Tibial nerve (tissue), 3 donors: ENCODE measurements at regions not wholly inside any gene's neighbourhood (a gene's known extent, or its start where the extent isn't known, plus 50 kb on each side); places are given as distances from the start of the nearest gene placed in this dataset.

ENCODE experiments used
- CTCF ChIP-seq, 5 experiments: fragments of 200-600 bp in 3 of 5; fragments of 450-650 bp in 2 of 5; sonication (generic) in 3 of 5; IDR thresholded peaks; one replicate each; pipeline ENCODE4 v1.5.1; 2016 to 2019; ENCODE audit warnings: antibody characterized with exemption in 5 of 5, mild to moderate bottlenecking in 3 of 5, moderate library complexity in 2 of 5
- POLR2A ChIP-seq, 2 donors: fragments of 450-650 bp; IDR thresholded peaks; one replicate each; pipeline ENCODE4 v1.6.1; 2017; ENCODE audit warnings: antibody characterized with exemption in 2 of 2, mild to moderate bottlenecking in 2 of 2, moderate library complexity in 2 of 2

DNA sequence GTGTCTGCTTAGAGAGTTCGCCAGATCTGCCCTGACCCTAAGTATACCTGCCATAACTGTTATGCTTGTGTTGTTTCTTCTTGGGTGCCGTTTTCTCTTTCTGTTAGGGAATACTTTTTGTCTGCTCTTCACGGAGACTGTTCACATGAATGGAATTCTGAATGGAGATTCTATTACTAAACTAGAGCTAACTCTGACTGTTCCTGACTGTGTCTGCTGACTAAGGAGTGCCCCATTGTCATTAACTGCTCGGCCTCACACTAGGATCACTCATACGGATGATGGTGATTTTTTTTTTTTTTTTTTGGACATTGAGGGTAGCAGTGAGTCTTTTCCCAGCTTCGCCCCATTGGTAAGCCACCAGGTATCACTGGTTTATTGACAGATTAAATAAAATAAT, 104.8 kb upstream of the SLC8A1 start:
- TF ChIP-seq POLR2A (IDR thresholded peaks at IDR 0.05): no peak
- TF ChIP-seq CTCF (IDR thresholded peaks at IDR 0.05): no peak
